B cell (primary cell): ENCODE measurements at regions not wholly inside any gene's neighbourhood (a gene's known extent, or its start where the extent isn't known, plus 50 kb on each side); places are given as distances from the start of the nearest gene placed in this dataset.

Experiments
- ATAC-seq: fragments of 200-7000 bp; cut with Tn5 transposase; one replicate; pipeline ENCODE4 v1.10.0; 2021; ENCODE audit warnings: low read depth, mild to moderate bottlenecking, moderate number of reproducible peaks, moderate library complexity
- CTCF ChIA-PET: fragments of 350-600 bp; sonication (Branson Sonifier 250); formaldehyde crosslinking; loops from one replicate; lab custom pipeline; 2021; ENCODE audit warnings: antibody characterized with exemption, inconsistent platforms; lab: Charles Lee
- POLR2A ChIA-PET: fragments of 350-600 bp; sonication (Branson Sonifier 250); formaldehyde crosslinking; loops from one replicate; lab custom pipeline; 2021; ENCODE audit warnings: antibody characterized with exemption; lab: Charles Lee
- DNase-seq: peaks from one replicate; pipeline ENCODE4 v3.0.0; 2013
- H2AFZ ChIP-seq: 2 replicates; pipeline ENCODE4 v1.6.1; 2012; ENCODE audit warnings: mild to moderate bottlenecking, low read depth, low read length; ENCODE audit not compliant: insufficient read depth, poor library complexity, severe bottlenecking
- H3K27ac ChIP-seq, 2 donors: 1 replicate in 1 of 2; 2 replicates in 1 of 2; pipeline ENCODE4 v1.5.1; 2012 to 2013; ENCODE audit warnings: low read length in 2 of 2, mild to moderate bottlenecking in 2 of 2, moderate library complexity in 1 of 2
- H3K27me3 ChIP-seq, 4 experiments: fragments of 200-600 bp in 1 of 4; sonication (generic) in 1 of 4; replicated peaks in 1 of 4; 1 replicate in 2 of 4; 2 replicates in 2 of 4; pipeline versions ENCODE4 v1.6.1 to v1.7.0; 2013 to 2016; ENCODE audit warnings: low read length in 3 of 4, mild to moderate bottlenecking in 2 of 4, mixed read lengths in 1 of 4, moderate library complexity in 1 of 4; ENCODE audit not compliant: insufficient read depth in 4 of 4, control insufficient read depth in 3 of 4; ENCODE audit errors: control extremely low read depth in 1 of 4
- H3K36me3 ChIP-seq, 2 experiments: replicated peaks in 1 of 2; 1 replicate in 1 of 2; 2 replicates in 1 of 2; pipeline versions ENCODE4 v1.6.1 to v1.7.1; 2013; ENCODE audit warnings: low read length in 1 of 2; ENCODE audit not compliant: insufficient read depth in 2 of 2, control insufficient read depth in 1 of 2; ENCODE audit errors: control extremely low read depth in 1 of 2, extremely low read depth in 1 of 2
- H3K4me1 ChIP-seq, 2 donors: fragments of 200-600 bp in 1 of 2; sonication (generic) in 1 of 2; 1 replicate in 1 of 2; 2 replicates in 1 of 2; pipeline versions ENCODE4 v1.5.1 to v1.6.1; 2013 to 2017; ENCODE audit warnings: low read length in 2 of 2; ENCODE audit not compliant: control insufficient read depth in 2 of 2, insufficient read depth in 2 of 2
- H3K4me2 ChIP-seq: replicated peaks from 2 replicates; pipeline ENCODE3; 2012; ENCODE audit warnings: mild to moderate bottlenecking, low read depth, low read length; ENCODE audit not compliant: poor library complexity, severe bottlenecking
- H3K4me3 ChIP-seq, 5 experiments: fragments of 200-600 bp in 1 of 5; sonication (generic) in 1 of 5; 1 replicate in 3 of 5; 2 replicates in 2 of 5; pipeline versions ENCODE4 v1.5.1 to v1.7.0; 2011 to 2016; ENCODE audit warnings: low read length in 4 of 5, mild to moderate bottlenecking in 4 of 5, low read depth in 2 of 5, control low read depth in 1 of 5, moderate library complexity in 1 of 5; ENCODE audit not compliant: insufficient read depth in 1 of 5; ENCODE audit errors: control extremely low read depth in 1 of 5, extremely low read depth in 1 of 5
- H3K79me2 ChIP-seq: fragments of 200-600 bp; sonication (generic); one replicate; pipeline ENCODE4 v1.6.0; 2016; ENCODE audit warnings: low read length; ENCODE audit not compliant: control insufficient read depth, insufficient read depth
- H3K9ac ChIP-seq: fragments of 200-600 bp; sonication (generic); 2 replicates; pipeline ENCODE4 v1.6.1; 2017; ENCODE audit warnings: mild to moderate bottlenecking, low read length, moderate library complexity
- H3K9me3 ChIP-seq, 3 donors: one replicate each; pipeline versions ENCODE4 v1.6.1 to v1.7.1; 2013; ENCODE audit warnings: low read length in 2 of 3; ENCODE audit not compliant: control insufficient read depth in 2 of 3, insufficient read depth in 1 of 3; ENCODE audit errors: control extremely low read depth in 1 of 3
- H4K20me1 ChIP-seq: 2 replicates; pipeline ENCODE4 v1.6.0; 2012; ENCODE audit warnings: mild to moderate bottlenecking, low read length; ENCODE audit not compliant: insufficient read depth, control insufficient read depth, poor library complexity, severe bottlenecking
- H3K27ac Mint-ChIP-seq: one replicate; pipeline ENCODE4 v1.8.0; 2021; ENCODE audit warnings: mixed read lengths
- H3K27me3 Mint-ChIP-seq: one replicate; pipeline ENCODE4 v1.8.0; 2021; ENCODE audit warnings: mixed read lengths
- H3K4me1 Mint-ChIP-seq: one replicate; pipeline ENCODE4 v1.8.0; 2021; ENCODE audit warnings: mixed read lengths
- H3K4me3 Mint-ChIP-seq: one replicate; pipeline ENCODE4 v1.8.0; 2021; ENCODE audit warnings: mixed read lengths
- H3K9me3 Mint-ChIP-seq: one replicate; pipeline ENCODE4 v1.8.0; 2022; ENCODE audit warnings: mixed read lengths; ENCODE audit not compliant: insufficient read depth
- EZH2 ChIP-seq: IDR thresholded peaks from 2 replicates; pipeline ENCODE4 v1.6.1; 2012; ENCODE audit warnings: borderline replicate concordance, low read depth, mild to moderate bottlenecking, moderate library complexity, low read length; ENCODE audit not compliant: insufficient read depth, poor library complexity, severe bottlenecking
- WGBS: methylation state at CpG from one replicate; pipeline ENCODE4 v1.1.5; 2013; ENCODE audit warnings: missing lambda C conversion rate; ENCODE audit not compliant: insufficient coverage; 5-methylcytosine and 5-hydroxymethylcytosine counted together
- intact Hi-C: fragments of 100-400 bp; cut with micrococcal nuclease; formaldehyde crosslinking; loops from one replicate; pipeline ENCODE4 v1.10.0; 2022
- TF ChIP-seq, protein P1 (sequence below): fragments of 200-600 bp; IDR thresholded peaks from one replicate; pipeline ENCODE4 v1.8.0; 2022; ENCODE audit warnings: antibody characterized with exemption, mild to moderate bottlenecking

- Histone ChIP-seq H2AFZ (no peak overlapping the region), H3K4me3 (no peak overlapping the region), H3K4me2 (no peak overlapping the region), H3K27me3 (no peaks in the 10 kb centered on the region), H3K9me3 (no peaks in the 10 kb centered on the region), H3K4me1 (no peaks in the 10 kb centered on the region), H3K9ac (no peak overlapping the region), H4K20me1 (no peaks in the 10 kb centered on the region), H3K27ac (no peak overlapping the region), H3K79me2 (no peaks in the 10 kb centered on the region), H3K36me3 (no peaks in the 10 kb centered on the region)
- Mint-ChIP-seq H3K27ac (no peak overlapping the region), H3K4me3 (no peak overlapping the region), H3K9me3 (no peaks in the 10 kb centered on the region), H3K27me3 (no peaks in the 10 kb centered on the region), H3K4me1 (no peaks in the 10 kb centered on the region)
- DNase-seq = no peak
- ChIA-PET CTCF (no interaction called here), POLR2A (no interaction called here)
- no peak for ATAC-seq
- no CpG with 5 or more reads among the region's 3 CpGs for WGBS
- intact Hi-C loops = no loop called here
- TF ChIP-seq, protein P1, sequence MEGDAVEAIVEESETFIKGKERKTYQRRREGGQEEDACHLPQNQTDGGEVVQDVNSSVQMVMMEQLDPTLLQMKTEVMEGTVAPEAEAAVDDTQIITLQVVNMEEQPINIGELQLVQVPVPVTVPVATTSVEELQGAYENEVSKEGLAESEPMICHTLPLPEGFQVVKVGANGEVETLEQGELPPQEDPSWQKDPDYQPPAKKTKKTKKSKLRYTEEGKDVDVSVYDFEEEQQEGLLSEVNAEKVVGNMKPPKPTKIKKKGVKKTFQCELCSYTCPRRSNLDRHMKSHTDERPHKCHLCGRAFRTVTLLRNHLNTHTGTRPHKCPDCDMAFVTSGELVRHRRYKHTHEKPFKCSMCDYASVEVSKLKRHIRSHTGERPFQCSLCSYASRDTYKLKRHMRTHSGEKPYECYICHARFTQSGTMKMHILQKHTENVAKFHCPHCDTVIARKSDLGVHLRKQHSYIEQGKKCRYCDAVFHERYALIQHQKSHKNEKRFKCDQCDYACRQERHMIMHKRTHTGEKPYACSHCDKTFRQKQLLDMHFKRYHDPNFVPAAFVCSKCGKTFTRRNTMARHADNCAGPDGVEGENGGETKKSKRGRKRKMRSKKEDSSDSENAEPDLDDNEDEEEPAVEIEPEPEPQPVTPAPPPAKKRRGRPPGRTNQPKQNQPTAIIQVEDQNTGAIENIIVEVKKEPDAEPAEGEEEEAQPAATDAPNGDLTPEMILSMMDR = no peak
- TF ChIP-seq EZH2 = no peak
Observed at GRCh38 chr13:109899316-109899715, 112.9 kb upstream of the IRS2 start.

DNA sequence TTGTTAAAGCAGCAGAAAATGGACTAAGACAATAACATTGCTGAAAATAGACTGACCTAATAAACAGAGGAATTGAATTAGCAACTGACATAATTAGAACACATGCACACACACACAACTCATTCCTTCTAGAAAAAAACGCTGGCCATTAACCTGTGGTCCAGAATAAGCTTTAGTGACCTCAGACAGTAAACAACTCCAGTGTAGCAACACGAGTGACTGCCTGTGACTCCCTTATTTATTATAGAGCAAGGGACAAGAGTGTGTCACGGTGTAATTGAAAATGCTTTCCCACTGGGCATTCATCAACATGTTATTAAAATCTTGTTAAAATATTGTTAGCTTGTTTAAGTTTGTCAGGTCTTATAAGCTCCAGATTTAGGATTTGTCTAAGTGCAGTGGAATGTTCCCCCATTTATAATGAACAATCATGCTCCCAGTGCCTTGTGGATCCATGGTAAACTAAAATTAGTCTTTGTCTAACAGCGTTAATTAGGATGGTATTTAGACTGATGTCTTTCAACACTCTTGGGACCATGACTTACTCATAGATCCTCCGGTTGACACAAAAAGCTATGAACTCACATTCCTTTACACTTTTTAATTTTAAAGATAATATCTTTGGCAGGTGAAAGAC lies 111.7 kb upstream of the IRS2 start:
- H3K9me3 Mint-ChIP-seq = no peaks in the 10 kb centered on the region

More for the DNA sequence above, 111.7 kb upstream of the IRS2 start:
- no peak for TF ChIP-seq EZH2
- TF ChIP-seq, protein P1 = no peak
- H3K79me2 ChIP-seq = no peaks in the 10 kb centered on the region
- H3K36me3 ChIP-seq = no peaks in the 10 kb centered on the region
- no peak overlapping the region for H3K4me3 ChIP-seq
- H3K27ac ChIP-seq = no peak overlapping the region
- no peaks in the 10 kb centered on the region for H3K27me3 ChIP-seq
- no peak overlapping the region for H3K9ac ChIP-seq
- ChIA-PET CTCF (no interaction called here), POLR2A (no interaction called here)
- no peak overlapping the region for H3K4me2 ChIP-seq
- intact Hi-C loops = no loop called here
- no peaks in the 10 kb centered on the region for H3K9me3 ChIP-seq
- DNase-seq (no peak), ATAC-seq (no peak)
- H3K4me3 Mint-ChIP-seq = no peak overlapping the region
- H3K4me1 ChIP-seq = no peaks in the 10 kb centered on the region
- H3K27me3 Mint-ChIP-seq = no peaks in the 10 kb centered on the region
- no CpG with 5 or more reads among the region's 5 CpGs for whole genome bisulfite sequencing
- H3K4me1 Mint-ChIP-seq = no peaks in the 10 kb centered on the region
- no peaks in the 10 kb centered on the region for H4K20me1 ChIP-seq
- H3K27ac Mint-ChIP-seq = no peak overlapping the region
- no peak overlapping the region for H2AFZ ChIP-seq
